BLaER1 treated with 17β-estradiol and CSF1 and Interleukin-3, amounts not matched to agents 10 nM and 100 nM (cell line): ENCODE measurements at regions not wholly inside any gene's neighbourhood (a gene's known extent, or its start where the extent isn't known, plus 50 kb on each side); places are given as distances from the start of the nearest gene placed in this dataset.
"Not testable (repeated sequence)": the region's sequence is repeated elsewhere in the genome, so short reads cannot be mapped to it uniquely, and the experiment has no call there.

ENCODE experiments used
- H3K27ac ChIP-seq, 11 experiments: shearing (Covaris generic); formaldehyde crosslinking; 2 replicates each; pipeline ENCODE4 v1.8.1; 2022
- H3K27me3 ChIP-seq, 11 experiments: shearing (Covaris generic); formaldehyde crosslinking; 2 replicates each; pipeline ENCODE4 v1.8.1; 2022
- H3K36me3 ChIP-seq, 11 experiments: shearing (Covaris generic); formaldehyde crosslinking; 2 replicates each; pipeline ENCODE4 v1.8.1; 2022
- H3K4me1 ChIP-seq, 10 experiments: shearing (Covaris generic); formaldehyde crosslinking; 2 replicates each; pipeline ENCODE4 v1.8.1; 2022
- H3K4me2 ChIP-seq, 11 experiments: shearing (Covaris generic); formaldehyde crosslinking; 2 replicates each; pipeline ENCODE4 v1.8.1; 2022
- H3K4me3 ChIP-seq, 10 experiments: shearing (Covaris generic); formaldehyde crosslinking; 2 replicates each; pipeline ENCODE4 v1.8.1; 2022
- H3K9ac ChIP-seq, 11 experiments: shearing (Covaris generic); formaldehyde crosslinking; 2 replicates each; pipeline ENCODE4 v1.8.1; 2022
- H3K9me3 ChIP-seq, 11 experiments: shearing (Covaris generic); formaldehyde crosslinking; replicated peaks in 1 of 11; 2 replicates each; pipeline ENCODE4 v1.8.1; 2022
- H4K20me1 ChIP-seq, 11 experiments: shearing (Covaris generic); formaldehyde crosslinking; 2 replicates each; pipeline ENCODE4 v1.8.1; 2022
- Cebpa-rat ChIP-seq, 11 experiments: shearing (Covaris generic); IDR thresholded peaks; 2 replicates each; pipeline ENCODE4 v1.8.1; 2022

DNA sequence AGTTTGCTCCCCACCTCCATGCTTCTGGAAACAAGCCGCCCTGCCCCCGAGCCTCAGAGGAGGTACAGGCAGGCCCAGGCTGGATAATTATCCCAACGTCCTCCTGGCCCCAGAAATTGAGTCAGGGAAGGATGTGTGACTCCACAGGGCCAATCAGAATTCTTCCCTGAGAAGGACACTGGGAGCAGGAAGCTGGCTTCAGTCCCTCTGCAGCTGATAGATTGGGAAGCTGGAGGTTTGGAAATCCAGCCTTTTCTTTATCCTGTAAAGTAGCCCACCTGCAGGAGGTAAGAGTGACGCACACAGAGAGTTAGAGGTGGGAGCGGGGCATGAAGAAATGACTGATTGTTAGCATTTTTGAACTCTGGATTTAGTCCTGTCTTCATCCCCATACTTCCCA, 97.5 kb upstream of the CD82 start:
- no peak overlapping the region for H3K9ac ChIP-seq
- no peaks in the 10 kb centered on the region for H3K36me3 ChIP-seq
- H3K4me1 ChIP-seq = no peaks in the 10 kb centered on the region
- no peaks in the 10 kb centered on the region for H4K20me1 ChIP-seq
- TF ChIP-seq Cebpa-rat (IDR thresholded peaks at IDR 0.05) = no peak
- no peak overlapping the region for H3K27ac ChIP-seq
- no peak overlapping the region for H3K4me3 ChIP-seq
- H3K4me2 ChIP-seq = no peak overlapping the region
- peaks cover 0 to 11% (median 0%) of the 10 kb centered on the region in 11 experiments; a peak in 2 of 22 replicates for H3K9me3 ChIP-seq
- H3K27me3 ChIP-seq = no peaks in the 10 kb centered on the region

DNA sequence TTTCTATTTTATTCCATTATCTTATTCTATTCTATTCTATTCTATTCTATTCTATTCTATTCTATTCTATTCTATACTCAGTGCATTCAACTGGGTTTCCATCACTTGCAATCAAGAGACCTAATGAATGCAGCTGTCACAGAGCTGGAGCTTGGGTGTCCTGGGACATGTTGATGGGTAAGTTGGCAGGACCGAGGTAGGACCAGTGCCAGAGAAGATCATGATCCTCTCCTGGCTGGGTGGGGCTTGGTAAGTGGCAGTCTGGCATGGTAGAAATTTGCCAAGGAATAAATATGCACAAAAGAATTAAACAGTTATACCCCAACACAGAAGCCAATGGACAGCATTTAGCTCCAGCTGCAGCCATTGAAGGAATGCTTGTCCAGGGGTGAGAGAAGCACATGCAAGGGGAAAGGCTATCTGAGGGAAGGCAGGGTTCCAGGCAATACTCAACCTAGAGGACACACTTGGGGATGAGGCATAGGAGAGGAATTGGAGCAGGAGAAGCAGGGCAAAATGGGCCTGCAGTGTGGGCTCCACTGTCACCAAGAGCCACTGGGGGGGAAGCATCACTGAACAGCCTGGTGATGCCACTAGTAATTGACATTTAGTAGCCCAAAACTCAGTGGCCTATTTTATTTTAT, 97.0 kb upstream of the CD82 start:
- Histone ChIP-seq H3K4me1 (no peaks in the 10 kb centered on the region), H4K20me1 (no peaks in the 10 kb centered on the region), H3K4me3 (no peak overlapping the region), H3K4me2 (no peak overlapping the region), H3K9me3 (peaks cover 0 to 11% (median 0%) of the 10 kb centered on the region in 11 experiments; a peak in 2 of 22 replicates), H3K27ac (no peak overlapping the region), H3K27me3 (no peaks in the 10 kb centered on the region), H3K9ac (no peak overlapping the region), H3K36me3 (no peaks in the 10 kb centered on the region)
- no peak for TF ChIP-seq Cebpa-rat (IDR thresholded peaks at IDR 0.05)

- no peak for TF ChIP-seq Cebpa-rat (IDR thresholded peaks at IDR 0.05)
- H3K36me3 ChIP-seq = no peaks in the 10 kb centered on the region
- H3K9me3 ChIP-seq = peaks cover 0 to 10% (median 0%) of the 10 kb centered on the region in 11 experiments; a peak in 2 of 22 replicates
- H3K4me2 ChIP-seq = no peak overlapping the region
- H4K20me1 ChIP-seq = no peaks in the 10 kb centered on the region
- no peak overlapping the region for H3K27ac ChIP-seq
- no peak overlapping the region for H3K4me3 ChIP-seq
- no peaks in the 10 kb centered on the region for H3K4me1 ChIP-seq
- H3K9ac ChIP-seq = no peak overlapping the region
- no peaks in the 10 kb centered on the region for H3K27me3 ChIP-seq
Measured at GRCh38 chr11:44469412-44469811, 96.1 kb upstream of the CD82 start.

GRCh38 chr11:44470854-44471253, 94.6 kb upstream of the CD82 start:
- H3K36me3 ChIP-seq = no peaks in the 10 kb centered on the region
- H4K20me1 ChIP-seq = no peaks in the 10 kb centered on the region
- H3K4me2 ChIP-seq = no peak overlapping the region
- H3K4me3 ChIP-seq = no peak overlapping the region
- H3K9me3 ChIP-seq = no peaks in the 10 kb centered on the region
- H3K27ac ChIP-seq = no peak overlapping the region
- TF ChIP-seq Cebpa-rat (IDR thresholded peaks at IDR 0.05) = no peak
- peaks cover 0 to 3% (median 0%) of the 10 kb centered on the region in 11 experiments; a peak in 2 of 22 replicates for H3K27me3 ChIP-seq
- peaks cover 0 to 13% (median 10%) of the 10 kb centered on the region in 10 experiments; a peak in 16 of 20 replicates for H3K4me1 ChIP-seq
- no peak overlapping the region for H3K9ac ChIP-seq

DNA sequence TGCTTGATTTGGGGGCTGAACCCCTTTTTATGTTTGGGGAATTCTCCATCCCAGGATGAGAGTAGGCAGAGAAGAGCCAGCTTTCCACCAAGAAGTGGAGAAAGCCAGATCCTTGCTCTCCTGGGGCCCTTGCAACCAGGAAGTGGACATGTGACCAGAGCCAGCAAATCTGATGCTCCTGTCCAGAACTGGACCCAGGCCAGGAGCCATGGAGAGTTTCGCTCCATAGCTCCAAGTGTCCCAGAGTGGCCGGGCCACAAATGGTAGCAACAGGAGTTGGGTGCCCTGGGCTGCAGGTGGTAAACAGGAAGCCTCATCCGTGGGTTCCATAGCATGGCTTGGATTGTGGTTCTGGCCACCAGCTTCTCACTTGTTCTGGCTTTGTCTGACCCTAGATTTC, 93.9 kb upstream of the CD82 start:
- no peaks in the 10 kb centered on the region for H4K20me1 ChIP-seq
- H3K27ac ChIP-seq = no peak overlapping the region
- no peak for TF ChIP-seq Cebpa-rat (IDR thresholded peaks at IDR 0.05)
- peaks cover 0 to 3% (median 0%) of the 10 kb centered on the region in 11 experiments; a peak in 3 of 22 replicates for H3K27me3 ChIP-seq
- no peak overlapping the region for H3K4me2 ChIP-seq
- H3K4me1 ChIP-seq = peaks cover 0 to 14% (median 11%) of the 10 kb centered on the region in 10 experiments; a peak in 16 of 20 replicates
- H3K9me3 ChIP-seq = peaks cover 0 to 5% (median 0%) of the 10 kb centered on the region in 11 experiments; a peak in 4 of 22 replicates
- no peak overlapping the region for H3K4me3 ChIP-seq
- no peaks in the 10 kb centered on the region for H3K36me3 ChIP-seq
- no peak overlapping the region for H3K9ac ChIP-seq

- H3K4me1 ChIP-seq = peaks cover 0 to 14% (median 11%) of the 10 kb centered on the region in 10 experiments; a peak in 16 of 20 replicates
- H3K4me2 ChIP-seq = no peak overlapping the region
- H3K36me3 ChIP-seq = no peaks in the 10 kb centered on the region
- H3K27ac ChIP-seq = no peak overlapping the region
- peaks cover 0 to 3% (median 0%) of the 10 kb centered on the region in 11 experiments; a peak in 3 of 22 replicates for H3K27me3 ChIP-seq
- H3K9ac ChIP-seq = no peak overlapping the region
- no peaks in the 10 kb centered on the region for H4K20me1 ChIP-seq
- H3K9me3 ChIP-seq = peaks cover 0 to 18% (median 11%) of the 10 kb centered on the region in 11 experiments; a peak in 15 of 22 replicates
- H3K4me3 ChIP-seq = no peak overlapping the region
- TF ChIP-seq Cebpa-rat (IDR thresholded peaks at IDR 0.05) = no peak
Measured at GRCh38 chr11:44472916-44473315, 92.5 kb upstream of the CD82 start.

DNA sequence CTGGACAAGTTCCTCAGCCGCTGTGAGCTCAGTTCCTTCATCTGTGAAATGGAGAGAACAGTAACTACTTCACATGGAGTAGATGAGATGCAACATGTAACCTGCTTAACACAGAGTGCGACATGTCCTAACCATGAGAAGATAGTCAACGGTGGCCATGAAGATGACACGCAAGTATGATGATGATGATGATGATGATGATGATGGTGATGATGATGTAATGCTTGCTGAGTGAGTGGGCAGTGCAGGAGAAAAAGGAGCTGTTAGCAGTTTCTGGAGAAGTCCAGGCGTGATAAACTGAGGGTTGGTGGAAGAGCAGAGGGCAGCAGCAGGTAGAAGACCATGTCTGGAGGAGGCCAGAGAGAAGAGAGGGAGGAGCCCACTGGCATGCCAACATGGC, 90.8 kb upstream of the CD82 start:
- Histone ChIP-seq H3K4me1 (peaks cover 0 to 14% (median 11%) of the 10 kb centered on the region in 10 experiments; a peak in 16 of 20 replicates), H3K9me3 (peaks cover 0 to 20% (median 12%) of the 10 kb centered on the region in 11 experiments; a peak in 15 of 22 replicates), H3K4me2 (peak overlapping the region in 8 of 11 experiments; percentile 57 to 76 (median 65); a peak in 16 of 22 replicates), H3K9ac (no peak overlapping the region), H3K36me3 (no peaks in the 10 kb centered on the region), H4K20me1 (no peaks in the 10 kb centered on the region), H3K4me3 (no peak overlapping the region), H3K27ac (no peak overlapping the region), H3K27me3 (peaks cover 0 to 3% (median 0%) of the 10 kb centered on the region in 11 experiments; a peak in 3 of 22 replicates)
- TF ChIP-seq Cebpa-rat (IDR thresholded peaks at IDR 0.05) = no peak

- Histone ChIP-seq H3K9ac (no peak overlapping the region), H3K4me1 (peaks cover 0 to 14% (median 11%) of the 10 kb centered on the region in 10 experiments; a peak in 16 of 20 replicates), H3K27ac (no peak overlapping the region), H3K27me3 (peaks cover 0 to 3% (median 0%) of the 10 kb centered on the region in 11 experiments; a peak in 3 of 22 replicates), H3K4me2 (peak overlapping the region; percentile 29 to 76 (median 61); a peak in 21 of 22 replicates), H3K36me3 (no peaks in the 10 kb centered on the region), H4K20me1 (no peaks in the 10 kb centered on the region), H3K9me3 (peaks cover 0 to 20% (median 12%) of the 10 kb centered on the region in 11 experiments; a peak in 15 of 22 replicates), H3K4me3 (no peak overlapping the region)
- TF ChIP-seq Cebpa-rat (IDR thresholded peaks at IDR 0.05) = no peak
Measured at GRCh38 chr11:44475114-44475686, 90.3 kb upstream of the CD82 start.

DNA sequence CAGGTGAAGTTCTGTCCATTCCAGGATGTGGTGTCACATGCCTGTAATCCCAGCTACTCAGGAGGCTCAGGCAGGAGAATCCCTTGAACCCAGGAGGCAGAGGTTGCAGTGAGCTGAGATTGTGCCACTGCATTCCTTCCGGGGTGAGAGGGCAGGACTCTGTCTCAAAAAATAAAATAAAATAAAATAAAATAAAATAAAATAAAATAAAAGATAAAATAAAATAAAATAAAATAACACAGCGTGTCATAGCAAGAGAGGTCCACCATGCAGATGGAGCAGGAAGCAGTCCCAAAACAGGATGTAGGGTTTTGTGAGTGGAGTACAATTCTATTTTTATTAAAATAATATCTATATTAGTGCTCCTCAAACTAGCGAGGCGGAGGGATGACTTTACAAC, 83.1 kb upstream of the CD82 start:
- peaks cover 9 to 29% (median 26%) of the 10 kb centered on the region in 11 experiments; a peak in 20 of 22 replicates for H3K9me3 ChIP-seq
- H3K4me3 ChIP-seq, H3K27ac ChIP-seq, H3K4me2 ChIP-seq, H3K4me1 ChIP-seq, H3K9ac ChIP-seq, H3K27me3 ChIP-seq, H4K20me1 ChIP-seq, H3K36me3 ChIP-seq: not testable (repeated sequence)
